HG02571 (cell line): ENCODE measurements at regions not wholly inside any gene's neighbourhood (a gene's known extent, or its start where the extent isn't known, plus 50 kb on each side); places are given as distances from the start of the nearest gene placed in this dataset.

Experiments
- ATAC-seq: cut with Tn5 transposase; IDR thresholded peaks from one replicate; pipeline ENCODE4 v1.9.1; 2021; ENCODE audit warnings: mild to moderate bottlenecking, moderate library complexity; ENCODE audit not compliant: unreplicated experiment

GRCh38 chr1:81409262-81409661 lies 391.5 kb upstream of the ADGRL2 start:
- no peak for ATAC-seq

GRCh38 chr1:81408419-81408818 lies 392.3 kb upstream of the ADGRL2 start:
- no peak for ATAC-seq

- ATAC-seq = no peak
Measured at GRCh38 chr1:81407000-81407821, 393.5 kb upstream of the ADGRL2 start.

DNA sequence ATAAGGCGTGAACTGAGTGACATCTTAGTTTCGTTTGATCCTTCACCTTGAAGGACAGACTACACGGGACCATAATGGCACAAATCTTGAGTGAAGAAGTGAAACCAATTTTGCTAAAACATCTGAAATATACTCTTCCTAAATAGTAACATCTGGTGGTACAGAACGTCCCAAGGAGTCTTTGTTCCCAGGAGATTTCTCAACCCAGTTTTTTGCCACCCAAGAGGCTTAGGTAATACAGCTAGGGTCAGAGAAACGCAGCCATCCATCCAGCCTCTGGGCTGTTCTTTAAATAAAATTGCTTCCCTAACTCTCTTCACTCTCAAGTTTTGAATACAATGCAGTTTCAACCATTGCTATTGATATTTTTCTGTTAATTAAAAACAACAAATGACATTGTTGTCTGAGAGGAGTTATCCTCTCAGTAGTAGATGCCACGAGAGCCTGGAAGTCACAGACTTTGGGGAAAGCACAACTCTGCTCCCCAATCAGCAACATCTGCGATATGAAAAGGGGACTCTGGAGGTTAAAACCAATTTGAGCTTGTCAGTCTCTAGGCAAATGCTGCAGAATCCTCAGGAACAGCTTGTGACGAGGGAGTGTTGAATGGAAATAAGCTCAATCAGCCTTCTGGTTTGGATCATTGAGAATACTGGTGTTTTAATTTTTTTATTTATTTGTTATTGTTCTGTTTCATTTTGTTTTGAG lies 394.3 kb upstream of the ADGRL2 start:
- no peak for ATAC-seq

DNA sequence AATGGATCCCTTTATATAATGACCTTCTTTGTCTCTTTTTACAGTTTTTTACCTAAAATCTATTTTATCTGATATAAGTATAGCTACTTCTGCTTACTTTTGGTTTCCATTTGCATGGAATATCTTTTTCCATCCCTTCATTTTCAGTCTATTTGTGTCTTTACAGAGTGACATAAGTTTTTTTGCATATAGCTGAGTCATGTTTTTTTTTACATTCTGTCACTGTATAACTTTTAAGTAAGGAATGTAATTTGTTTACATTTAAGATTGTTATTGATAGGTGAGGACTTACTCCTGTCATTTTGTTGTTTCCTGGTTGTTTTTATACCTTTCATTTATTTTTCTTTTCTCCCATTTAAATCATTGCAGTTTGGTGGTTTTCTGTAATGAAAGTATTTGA lies 402.7 kb upstream of the ADGRL2 start:
- ATAC-seq = no peak

GRCh38 chr1:81392526-81393226 lies 408.1 kb upstream of the ADGRL2 start:
- no peak for ATAC-seq

DNA sequence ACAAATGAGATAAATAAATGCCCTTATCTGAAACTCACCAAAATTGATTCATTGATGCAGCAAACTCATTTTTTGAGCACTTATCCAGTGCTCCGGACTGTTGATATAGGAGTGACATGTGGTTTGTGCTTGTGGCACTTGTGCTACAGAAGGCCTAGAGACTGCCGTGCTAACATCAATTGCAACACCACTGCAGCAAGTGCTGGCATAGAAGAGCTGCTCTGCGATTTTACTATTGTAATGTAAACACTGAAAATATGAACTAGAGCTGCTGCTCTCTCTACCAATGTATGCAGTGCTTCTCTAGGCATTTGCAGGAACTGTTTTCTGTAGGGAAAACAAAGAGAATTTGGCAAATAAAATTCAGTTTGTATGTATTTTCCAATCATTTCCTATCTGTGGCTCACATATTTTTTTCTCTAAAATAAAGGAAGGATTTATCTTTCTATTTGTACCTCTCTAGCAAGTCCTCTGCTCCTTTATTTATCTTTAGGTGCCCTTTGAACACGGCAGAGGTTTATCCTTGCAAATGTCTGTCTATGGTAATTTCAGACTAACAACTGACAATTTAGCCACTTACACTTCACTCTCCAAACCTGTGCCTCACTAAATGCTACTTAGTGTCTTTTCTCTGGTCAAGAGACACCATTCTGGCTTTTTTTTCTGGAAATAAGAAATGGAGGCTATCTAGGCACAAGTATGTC lies 409.5 kb upstream of the ADGRL2 start:
- no peak for ATAC-seq

DNA sequence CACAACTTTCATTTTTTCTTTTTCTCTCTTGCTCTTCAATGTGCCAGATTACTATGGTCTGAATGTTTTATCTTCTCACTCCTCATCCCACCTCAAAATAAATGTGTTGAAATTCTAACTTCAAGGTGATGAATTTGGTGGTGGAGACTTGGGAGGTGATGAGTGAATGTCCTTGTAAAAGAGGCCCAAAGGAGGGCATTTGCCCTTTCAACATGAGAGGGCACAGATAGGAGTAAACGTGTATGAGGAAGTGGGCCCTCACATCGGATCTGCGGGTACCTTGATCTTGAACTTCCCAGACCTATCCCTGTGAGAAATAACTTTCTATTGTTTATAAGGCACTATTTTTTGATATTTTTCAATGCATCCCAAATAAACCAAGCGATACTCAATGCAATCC lies 412.3 kb upstream of the ADGRL2 start:
- no peak for ATAC-seq

DNA sequence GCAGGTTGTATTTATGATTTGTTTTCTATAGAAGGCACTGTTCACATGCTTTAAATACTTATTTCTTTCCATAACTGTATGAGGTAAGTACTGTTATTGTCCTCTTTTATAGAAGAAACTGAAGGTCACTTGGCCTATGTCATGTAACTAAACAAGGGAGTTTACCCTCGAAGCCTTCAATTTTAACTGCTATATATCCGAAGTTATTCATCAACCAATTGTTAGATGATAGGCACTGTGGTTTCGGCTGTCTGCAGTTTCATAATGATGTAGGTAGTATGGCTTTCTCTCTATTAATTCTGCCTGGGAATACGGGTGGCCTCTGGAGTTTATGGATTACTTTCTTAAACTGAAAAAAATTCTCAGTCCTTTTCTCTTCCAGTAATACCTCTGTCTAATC lies 413.3 kb upstream of the ADGRL2 start:
- ATAC-seq = no peak

GRCh38 chr1:81382561-81382960 lies 418.2 kb upstream of the ADGRL2 start:
- ATAC-seq = no peak

DNA sequence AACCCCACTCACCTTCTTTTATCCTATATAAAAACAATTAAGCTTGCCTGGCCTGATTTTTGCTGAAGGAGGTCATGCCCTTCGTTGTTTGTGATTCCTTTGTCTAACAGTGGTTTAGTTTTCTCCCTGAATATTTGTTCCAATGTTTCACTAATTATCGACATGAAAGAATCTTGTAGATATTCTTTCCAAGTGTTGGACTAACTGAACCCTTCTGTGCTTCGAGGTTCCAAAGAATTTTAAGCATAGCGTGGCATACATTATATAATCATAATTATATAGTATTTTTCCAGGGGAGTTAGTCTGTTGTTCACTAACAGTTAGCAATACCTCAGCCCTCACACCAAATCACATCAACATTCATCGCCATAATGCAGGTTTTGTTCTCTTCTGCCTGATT lies 418.9 kb upstream of the ADGRL2 start:
- ATAC-seq = no peak

GRCh38 chr1:81380436-81380835 lies 420.3 kb upstream of the ADGRL2 start:
- no peak for ATAC-seq

- no peak for ATAC-seq
Measured at GRCh38 chr1:81379430-81379829, 421.3 kb upstream of the ADGRL2 start.

GRCh38 chr1:81377406-81377805 lies 423.3 kb upstream of the ADGRL2 start:
- ATAC-seq = no peak

GRCh38 chr1:81375884-81376548 lies 424.7 kb upstream of the ADGRL2 start:
- ATAC-seq = no peak

GRCh38 chr1:81374481-81374880 lies 426.3 kb upstream of the ADGRL2 start:
- ATAC-seq = no peak

DNA sequence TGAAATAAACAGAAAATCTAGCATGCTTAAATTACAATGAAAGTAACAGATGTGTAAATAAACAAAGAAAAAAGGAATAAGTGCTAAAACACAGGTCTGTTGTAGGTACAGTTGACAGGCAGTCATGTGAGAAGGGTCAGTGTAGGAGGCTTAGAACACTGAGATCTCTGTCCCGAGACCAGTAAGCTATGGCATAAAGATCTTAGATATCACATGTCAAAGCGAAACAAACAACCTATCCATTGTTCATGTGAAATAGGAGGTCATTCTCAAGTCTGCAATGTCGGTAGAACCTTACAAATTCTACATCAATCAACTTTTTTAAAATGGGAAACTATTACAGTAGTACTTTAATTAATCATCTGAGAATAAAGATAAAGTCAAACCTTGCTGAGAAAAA lies 428.9 kb upstream of the ADGRL2 start:
- no peak for ATAC-seq

DNA sequence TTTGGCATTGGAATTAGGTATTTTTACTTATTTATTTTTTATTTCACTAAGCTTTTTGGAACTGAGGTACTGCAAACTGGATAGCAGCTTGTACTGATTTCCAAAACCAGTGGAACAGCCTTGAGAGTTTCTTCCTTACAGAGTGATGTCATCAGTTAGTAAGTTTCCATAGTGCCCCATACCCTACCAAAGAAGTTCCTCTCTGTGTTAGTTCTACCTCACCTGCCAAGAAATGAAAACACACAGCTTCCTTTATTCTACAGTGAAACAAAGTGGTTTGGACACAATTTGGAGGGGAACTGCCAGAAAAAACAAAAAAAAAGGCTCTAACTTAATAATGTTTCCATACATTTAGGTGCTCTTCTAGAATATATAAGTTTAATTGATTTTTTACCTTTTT lies 430.9 kb upstream of the ADGRL2 start:
- no peak for ATAC-seq

DNA sequence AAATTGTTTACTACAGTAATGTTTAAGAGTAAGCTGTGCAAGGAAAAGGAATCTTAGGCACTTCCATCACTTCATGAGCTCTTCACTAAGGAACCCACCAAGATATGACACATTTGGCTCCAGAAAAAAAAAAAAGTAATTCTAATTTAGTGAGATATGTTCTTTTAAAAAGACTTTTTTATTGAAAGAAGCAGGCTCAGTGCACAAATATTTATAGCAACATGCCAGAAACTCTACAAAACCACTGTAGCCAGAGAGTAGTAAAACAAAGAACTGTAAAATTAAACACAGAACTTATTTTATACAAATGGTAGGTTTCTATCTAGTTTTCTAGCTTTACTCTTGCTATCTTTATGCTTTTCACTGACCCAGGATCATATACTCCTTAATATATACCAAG lies 434.6 kb upstream of the ADGRL2 start:
- ATAC-seq = no peak

- ATAC-seq = no peak
Measured at GRCh38 chr1:81364088-81364487, 436.6 kb upstream of the ADGRL2 start.

DNA sequence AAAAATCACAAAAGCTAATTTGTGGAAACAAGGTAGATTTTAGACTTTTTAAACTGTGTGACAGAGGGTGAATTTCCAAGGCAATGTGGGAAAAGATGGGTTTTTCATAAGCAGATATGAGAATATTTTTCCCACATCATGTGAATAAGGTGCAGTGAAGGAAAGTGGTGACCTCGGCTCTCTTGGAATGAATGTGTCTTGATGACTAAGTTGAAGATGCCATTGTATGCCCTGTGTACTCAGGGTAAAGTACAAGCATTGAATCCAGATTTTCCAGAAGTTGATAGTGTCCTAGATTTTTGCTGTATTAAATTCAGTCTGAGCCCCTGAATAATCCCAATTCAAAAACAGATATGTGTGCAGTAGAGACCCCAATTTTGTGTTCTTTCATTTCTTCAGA lies 442.6 kb upstream of the ADGRL2 start:
- ATAC-seq = no peak
